ENCODE measurements at regions not wholly inside any gene's neighbourhood (a gene's known extent, or its start where the extent isn't known, plus 50 kb on each side); places are given as distances from the start of the nearest gene placed in this dataset.

GRCh38 chr22:22089459-22090308 is 107.1 kb upstream of the TOP3B start:
- TF ChIP-seq CTCF (IDR thresholded peaks at IDR 0.05) (no peak), POLR2A (IDR thresholded peaks at IDR 0.05) (no peak), POLR2AphosphoS5 (IDR thresholded peaks at IDR 0.05) (no peak)
